CD14-positive monocyte (primary cell): ENCODE measurements at regions not wholly inside any gene's neighbourhood (a gene's known extent, or its start where the extent isn't known, plus 50 kb on each side); places are given as distances from the start of the nearest gene placed in this dataset.

Source experiments
- DNase-seq, 3 donors: peaks; one replicate each; pipeline ENCODE4 v3.0.0-alpha.2; 2011 to 2022
- H2AFZ ChIP-seq: 2 replicates; pipeline ENCODE4 v1.6.0; 2012; ENCODE audit warnings: mild to moderate bottlenecking, low read depth, low read length, inconsistent platforms; ENCODE audit not compliant: insufficient read depth, poor library complexity, severe bottlenecking
- H3K27ac ChIP-seq, 2 donors: 1 replicate in 1 of 2; 2 replicates in 1 of 2; pipeline ENCODE4 v1.5.1; 2012 to 2013; ENCODE audit warnings: low read length in 2 of 2, control low read depth in 1 of 2, inconsistent platforms in 1 of 2, low read depth in 1 of 2, mild to moderate bottlenecking in 1 of 2
- H3K27me3 ChIP-seq, 2 donors: one replicate each; pipeline versions ENCODE4 v1.6.0 to v1.6.1; 2011 to 2013; ENCODE audit warnings: low read length in 2 of 2; ENCODE audit not compliant: control insufficient read depth in 2 of 2, insufficient read depth in 2 of 2
- H3K36me3 ChIP-seq, 2 donors: replicated peaks in 1 of 2; 1 replicate in 1 of 2; 2 replicates in 1 of 2; pipeline versions ENCODE4 v1.5.1 to v1.6.1; 2012 to 2013; ENCODE audit warnings: low read length in 2 of 2, control low read depth in 1 of 2, inconsistent platforms in 1 of 2, mild to moderate bottlenecking in 1 of 2; ENCODE audit not compliant: insufficient read depth in 2 of 2, control insufficient read depth in 1 of 2
- H3K4me1 ChIP-seq, 2 donors: 1 replicate in 1 of 2; 2 replicates in 1 of 2; pipeline versions ENCODE4 v1.5.1 to v1.6.1; 2012 to 2013; ENCODE audit warnings: low read length in 2 of 2, control low read depth in 1 of 2, inconsistent platforms in 1 of 2, mild to moderate bottlenecking in 1 of 2, moderate library complexity in 1 of 2; ENCODE audit not compliant: insufficient read depth in 2 of 2, control insufficient read depth in 1 of 2
- H3K4me2 ChIP-seq: replicated peaks from 2 replicates; pipeline ENCODE3; 2012; ENCODE audit warnings: low read length, moderate library complexity, mild to moderate bottlenecking; ENCODE audit not compliant: poor library complexity, severe bottlenecking; ENCODE audit errors: extremely low read depth
- H3K4me3 ChIP-seq, 3 experiments: fragments of 200-600 bp in 1 of 3; sonication (generic) in 1 of 3; replicated peaks in 1 of 3; 1 replicate in 2 of 3; 2 replicates in 1 of 3; pipeline ENCODE4 v1.5.1; 2011 to 2013; ENCODE audit warnings: low read length in 3 of 3, mild to moderate bottlenecking in 3 of 3, control low read depth in 2 of 3, low read depth in 2 of 3, inconsistent platforms in 1 of 3, moderate library complexity in 1 of 3
- H3K79me2 ChIP-seq: 2 replicates; pipeline ENCODE4 v1.6.0; 2012; ENCODE audit warnings: mild to moderate bottlenecking, control low read depth, inconsistent platforms, low read length, moderate library complexity; ENCODE audit not compliant: insufficient read depth
- H3K9ac ChIP-seq: 2 replicates; pipeline ENCODE4 v1.6.0; 2017; ENCODE audit warnings: low read length, mild to moderate bottlenecking; ENCODE audit not compliant: insufficient read depth, poor library complexity, severe bottlenecking
- H3K9me3 ChIP-seq, 2 donors: replicated peaks in 1 of 2; 1 replicate in 1 of 2; 2 replicates in 1 of 2; pipeline versions ENCODE4 v1.5.1 to v1.6.1; 2012 to 2013; ENCODE audit warnings: low read length in 2 of 2, control low read depth in 1 of 2; ENCODE audit not compliant: control insufficient read depth in 1 of 2, insufficient read depth in 1 of 2
- H4K20me1 ChIP-seq: 2 replicates; pipeline ENCODE4 v1.6.0; 2012; ENCODE audit warnings: mild to moderate bottlenecking, low read length, control low read depth, moderate library complexity; ENCODE audit not compliant: insufficient read depth
- H3K27ac Mint-ChIP-seq, 7 donors: one replicate each; pipeline ENCODE4 v1.8.0; 2020; ENCODE audit warnings: mild to moderate bottlenecking in 7 of 7, mixed read lengths in 7 of 7, moderate library complexity in 6 of 7, inconsistent platforms in 2 of 7
- H3K27me3 Mint-ChIP-seq, 3 donors: one replicate each; pipeline ENCODE4 v1.8.0; 2021 to 2022; ENCODE audit warnings: low read depth in 3 of 3, mild to moderate bottlenecking in 3 of 3, mixed read lengths in 3 of 3, moderate library complexity in 3 of 3, inconsistent platforms in 1 of 3
- H3K36me3 Mint-ChIP-seq, 2 donors: one replicate each; pipeline ENCODE4 v1.8.0; 2020; ENCODE audit warnings: mixed read lengths in 2 of 2, inconsistent platforms in 1 of 2, mild to moderate bottlenecking in 1 of 2
- H3K4me1 Mint-ChIP-seq: one replicate; pipeline ENCODE4 v1.8.0; 2020; ENCODE audit warnings: mild to moderate bottlenecking, mixed read lengths
- H3K4me3 Mint-ChIP-seq, 2 donors: one replicate each; pipeline ENCODE4 v1.8.0; 2020; ENCODE audit warnings: mild to moderate bottlenecking in 2 of 2, mixed read lengths in 2 of 2, moderate library complexity in 1 of 2
- H3K9me3 Mint-ChIP-seq, 7 donors: one replicate each; pipeline ENCODE4 v1.8.0; 2020 to 2022; ENCODE audit warnings: mixed read lengths in 7 of 7, mild to moderate bottlenecking in 6 of 7, moderate library complexity in 6 of 7, inconsistent platforms in 2 of 7
- CTCF ChIP-seq: fragments of 200-600 bp; IDR thresholded peaks from one replicate; pipeline ENCODE4 v1.8.0; 2022; ENCODE audit warnings: antibody characterized with exemption, mild to moderate bottlenecking
- WGBS: methylation state at CpG from one replicate; pipeline ENCODE4 v1.1.5; 2013; ENCODE audit warnings: missing lambda C conversion rate; ENCODE audit not compliant: insufficient coverage; 5-methylcytosine and 5-hydroxymethylcytosine counted together
- intact Hi-C, 2 donors: fragments of 100-400 bp; cut with micrococcal nuclease; formaldehyde crosslinking; loops; one replicate each; pipeline versions ENCODE4 v1.15.0 to v1.15.1; 2023

- Histone ChIP-seq H3K27me3 (no peaks in the 10 kb centered on the region), H3K4me1 (no peaks in the 10 kb centered on the region), H3K4me2 (no peak overlapping the region), H3K36me3 (no peaks in the 10 kb centered on the region), H3K79me2 (no peaks in the 10 kb centered on the region), H2AFZ (no peak overlapping the region), H3K27ac (no peak overlapping the region), H3K4me3 (no peak overlapping the region), H3K9ac (no peak overlapping the region), H4K20me1 (no peaks in the 10 kb centered on the region), H3K9me3 (peaks cover 0 to 5% of the 10 kb centered on the region in 2 donors)
- Mint-ChIP-seq H3K27me3 (no peaks in the 10 kb centered on the region), H3K4me3 (no peak overlapping the region), H3K4me1 (no peaks in the 10 kb centered on the region), H3K27ac (no peak overlapping the region), H3K36me3 (no peaks in the 10 kb centered on the region), H3K9me3 (peaks cover 0 to 8% (median 2%) of the 10 kb centered on the region in 7 donors)
- no peak for TF ChIP-seq CTCF
- DNase-seq, result no peak
- intact Hi-C loops, result no loop called here
- WGBS, result 96% methylated on average over 3 of the region's 9 CpGs
Measured at GRCh38 chr13:69168436-69168835, 939.2 kb upstream of the ATXN8OS start.

GRCh38 chr13:69155136-69155535 is 952.5 kb upstream of the ATXN8OS start:
- Histone ChIP-seq H4K20me1 (no peaks in the 10 kb centered on the region), H3K4me3 (no peak overlapping the region), H3K36me3 (no peaks in the 10 kb centered on the region), H2AFZ (no peak overlapping the region), H3K79me2 (no peaks in the 10 kb centered on the region), H3K4me2 (no peak overlapping the region), H3K9me3 (peaks cover 0 to 5% of the 10 kb centered on the region in 2 donors), H3K27me3 (no peaks in the 10 kb centered on the region), H3K9ac (no peak overlapping the region), H3K4me1 (no peaks in the 10 kb centered on the region), H3K27ac (no peak overlapping the region)
- no peaks in the 10 kb centered on the region for H3K36me3 Mint-ChIP-seq
- no peaks in the 10 kb centered on the region for H3K27me3 Mint-ChIP-seq
- H3K9me3 Mint-ChIP-seq, result peaks cover 0 to 5% (median 2%) of the 10 kb centered on the region in 7 donors
- no peak for DNase-seq
- H3K4me3 Mint-ChIP-seq, result no peak overlapping the region
- intact Hi-C loops, result no loop called here
- WGBS, result no CpG with 5 or more reads among the region's 2 CpGs
- H3K27ac Mint-ChIP-seq, result no peak overlapping the region
- no peaks in the 10 kb centered on the region for H3K4me1 Mint-ChIP-seq
- no peak for TF ChIP-seq CTCF
